HG03060 (cell line): ENCODE measurements at regions not wholly inside any gene's neighbourhood (a gene's known extent, or its start where the extent isn't known, plus 50 kb on each side); places are given as distances from the start of the nearest gene placed in this dataset.

ENCODE experiments used
- ATAC-seq: cut with Tn5 transposase; IDR thresholded peaks from one replicate; pipeline ENCODE4 v1.9.1; 2021; ENCODE audit warnings: low read depth, moderate number of reproducible peaks; ENCODE audit not compliant: unreplicated experiment

- no peak for ATAC-seq
Observed at GRCh38 chr2:6228251-6228650, 536.1 kb downstream of the SOX11 start.

DNA sequence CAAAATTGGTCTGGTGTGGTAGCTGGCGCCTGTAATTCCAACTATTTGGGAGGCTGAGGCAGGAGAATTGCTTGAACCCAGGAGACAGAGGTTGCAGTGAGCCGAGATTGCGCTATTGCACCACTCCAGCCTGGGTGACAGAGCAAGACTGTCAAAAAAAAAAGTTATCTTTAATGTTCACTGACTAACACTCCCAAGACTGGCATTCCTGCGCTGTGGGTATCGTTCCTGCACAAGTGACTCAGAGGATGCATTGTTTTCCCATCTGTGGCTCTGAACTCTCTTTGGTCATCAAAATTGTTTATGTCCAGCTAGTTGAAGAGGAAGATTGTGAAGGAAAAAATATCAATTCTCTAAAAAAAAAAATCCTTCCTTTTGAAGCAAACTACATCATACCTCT lies 539.0 kb downstream of the SOX11 start:
- no peak for ATAC-seq

GRCh38 chr2:6233993-6234392 lies 541.8 kb downstream of the SOX11 start:
- no peak for ATAC-seq

GRCh38 chr2:6234702-6235101 lies 542.5 kb downstream of the SOX11 start:
- no peak for ATAC-seq

- ATAC-seq, result no peak
Observed at GRCh38 chr2:6236317-6236716, 544.1 kb downstream of the SOX11 start.

- ATAC-seq, result no peak
Observed at GRCh38 chr2:6237039-6237660, 545.0 kb downstream of the SOX11 start.

- no peak for ATAC-seq
Observed at GRCh38 chr2:6249557-6249956, 557.4 kb downstream of the SOX11 start.

GRCh38 chr2:6254441-6254840 lies 562.3 kb downstream of the SOX11 start:
- no peak for ATAC-seq

- ATAC-seq, result no peak
Observed at GRCh38 chr2:6264198-6264597, 572.0 kb downstream of the SOX11 start.

DNA sequence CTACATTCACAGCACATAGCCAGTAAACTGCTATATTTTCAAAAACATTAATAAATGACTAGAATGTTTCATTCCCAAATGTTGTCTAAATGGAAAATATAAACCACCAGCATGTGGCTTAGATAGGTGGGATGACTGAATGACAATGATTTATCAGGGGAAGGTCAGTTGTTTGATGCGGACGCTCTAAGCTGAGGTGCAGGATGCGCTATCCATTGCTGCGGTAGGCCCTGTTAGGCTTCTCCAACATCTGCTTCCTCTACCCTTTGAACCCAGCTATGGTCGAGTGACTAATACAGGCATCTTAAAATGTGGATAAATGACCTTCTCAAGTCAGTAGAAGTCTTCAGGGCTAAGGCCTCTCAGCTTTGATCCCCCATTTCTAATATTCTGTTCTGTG lies 584.2 kb downstream of the CMPK2 start:
- ATAC-seq, result no peak

GRCh38 chr2:6283259-6283658 lies 582.4 kb downstream of the CMPK2 start:
- ATAC-seq, result no peak

DNA sequence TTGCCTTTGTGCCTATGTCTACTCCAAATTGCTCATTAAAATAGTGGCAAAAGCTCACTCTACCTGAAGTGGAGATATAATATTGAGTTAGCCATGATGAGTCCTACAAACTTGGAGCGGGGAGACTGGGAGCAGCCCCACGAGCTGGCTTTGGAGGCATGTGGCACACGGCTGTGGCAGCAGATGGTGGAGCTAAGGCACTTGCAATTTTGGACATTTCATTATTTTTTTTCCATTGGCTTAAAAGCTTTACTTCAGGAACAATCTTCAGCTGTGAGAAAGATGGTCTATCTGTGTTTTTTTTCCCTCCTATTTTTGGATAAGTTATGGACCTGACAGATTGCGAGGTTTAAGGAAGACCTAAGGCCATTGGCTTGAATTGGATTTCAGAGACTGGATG lies 578.3 kb downstream of the CMPK2 start:
- ATAC-seq, result no peak

DNA sequence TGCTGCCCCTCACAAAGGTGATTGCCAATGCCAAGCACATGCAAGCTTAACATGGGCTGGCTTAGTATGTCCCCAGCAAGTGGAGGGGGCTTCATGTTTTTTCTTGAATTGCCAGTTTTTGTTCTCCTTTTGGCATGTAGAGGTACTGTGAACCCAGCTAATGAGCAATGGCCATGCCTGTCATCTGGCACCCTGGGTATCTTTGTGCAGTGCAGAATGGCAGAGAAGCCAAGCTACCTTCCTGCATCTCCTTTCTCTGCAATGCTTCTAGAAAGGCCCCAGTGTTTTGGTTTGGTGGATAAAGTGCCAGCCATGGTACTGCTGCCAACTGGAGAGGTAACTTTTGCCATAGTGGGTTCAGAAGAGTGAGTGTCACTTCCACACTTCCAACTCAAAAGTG lies 576.9 kb downstream of the CMPK2 start:
- ATAC-seq, result no peak

DNA sequence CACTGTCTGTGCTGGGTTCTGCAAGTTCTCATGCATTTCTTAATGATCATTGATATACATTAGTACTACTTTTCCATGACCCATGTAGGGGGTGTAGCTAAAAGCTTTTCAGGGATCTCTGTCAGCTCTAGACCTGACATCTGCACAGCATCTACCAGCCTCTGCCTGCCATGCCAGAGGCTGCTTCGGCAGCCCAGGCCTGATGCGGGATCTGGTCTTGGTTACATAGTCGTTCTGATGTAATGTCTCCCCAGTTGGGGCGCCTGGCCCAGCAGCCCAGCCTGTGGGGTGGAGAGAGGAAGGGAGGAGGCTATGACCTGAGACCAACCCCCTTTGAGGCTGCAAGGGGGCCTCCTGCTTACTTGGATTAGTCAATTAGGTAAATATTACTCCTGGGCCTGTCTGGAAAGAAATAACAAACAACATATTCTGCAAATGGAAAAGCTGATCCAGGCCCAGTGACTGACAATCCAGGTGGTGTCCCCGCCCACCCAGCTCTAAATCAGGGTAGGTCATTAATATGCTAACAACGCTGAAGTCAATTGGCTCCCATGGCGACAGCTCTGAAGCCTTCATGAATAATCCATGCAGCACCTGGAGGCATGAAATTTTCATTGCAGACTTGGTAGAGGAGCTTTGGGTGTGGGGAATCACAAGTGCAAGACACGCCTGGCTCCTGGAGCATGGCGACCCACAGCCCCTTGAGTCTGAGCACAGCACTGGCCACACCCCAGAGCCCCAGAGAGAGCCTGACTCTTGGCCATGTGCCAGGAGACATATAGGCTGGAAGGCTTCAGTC lies 575.3 kb downstream of the CMPK2 start:
- ATAC-seq, result no peak

GRCh38 chr2:6294791-6295190 lies 570.9 kb downstream of the CMPK2 start:
- ATAC-seq, result no peak

DNA sequence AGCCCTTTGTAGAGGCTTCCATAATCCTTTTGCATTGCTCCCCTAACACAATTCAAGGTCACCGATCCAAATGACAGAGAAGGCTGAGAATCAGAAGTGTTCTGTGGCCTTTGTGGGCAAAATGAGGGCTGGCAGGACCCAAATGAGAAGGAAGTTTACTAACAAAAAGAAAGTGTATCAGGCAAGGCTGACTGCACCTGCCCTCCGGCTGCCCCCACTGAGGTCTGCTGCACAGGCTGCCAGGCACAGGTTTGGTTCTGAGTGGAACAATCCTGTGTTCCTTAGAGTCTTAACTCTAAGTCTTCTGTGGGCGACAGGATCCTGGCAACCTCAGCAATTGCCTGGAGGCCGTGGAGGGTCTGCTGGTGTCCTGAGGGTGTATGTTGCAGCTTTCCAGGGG lies 568.5 kb downstream of the CMPK2 start:
- peak; percentile 87 for ATAC-seq

- ATAC-seq, result no peak
Observed at GRCh38 chr2:6301426-6301825, 564.3 kb downstream of the CMPK2 start.

DNA sequence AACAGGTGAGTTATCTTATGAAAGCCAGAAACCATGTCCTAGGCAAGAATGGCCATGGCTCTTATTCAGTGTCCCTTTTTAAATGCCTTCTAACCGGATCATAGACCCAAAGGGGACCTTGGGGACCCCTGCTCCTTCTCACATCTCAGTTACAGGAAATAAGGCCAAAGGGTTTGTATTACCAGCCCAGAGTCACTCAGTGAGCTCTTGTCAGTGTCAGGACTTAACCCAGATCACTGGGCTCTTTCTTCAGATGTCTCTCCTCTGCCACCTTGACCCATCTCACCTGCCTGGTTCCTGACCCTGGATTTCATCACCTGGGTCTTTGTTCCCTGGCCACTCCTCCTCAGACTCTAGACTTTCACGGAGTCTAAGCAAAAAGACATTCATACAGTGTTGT lies 556.7 kb downstream of the CMPK2 start:
- no peak for ATAC-seq

DNA sequence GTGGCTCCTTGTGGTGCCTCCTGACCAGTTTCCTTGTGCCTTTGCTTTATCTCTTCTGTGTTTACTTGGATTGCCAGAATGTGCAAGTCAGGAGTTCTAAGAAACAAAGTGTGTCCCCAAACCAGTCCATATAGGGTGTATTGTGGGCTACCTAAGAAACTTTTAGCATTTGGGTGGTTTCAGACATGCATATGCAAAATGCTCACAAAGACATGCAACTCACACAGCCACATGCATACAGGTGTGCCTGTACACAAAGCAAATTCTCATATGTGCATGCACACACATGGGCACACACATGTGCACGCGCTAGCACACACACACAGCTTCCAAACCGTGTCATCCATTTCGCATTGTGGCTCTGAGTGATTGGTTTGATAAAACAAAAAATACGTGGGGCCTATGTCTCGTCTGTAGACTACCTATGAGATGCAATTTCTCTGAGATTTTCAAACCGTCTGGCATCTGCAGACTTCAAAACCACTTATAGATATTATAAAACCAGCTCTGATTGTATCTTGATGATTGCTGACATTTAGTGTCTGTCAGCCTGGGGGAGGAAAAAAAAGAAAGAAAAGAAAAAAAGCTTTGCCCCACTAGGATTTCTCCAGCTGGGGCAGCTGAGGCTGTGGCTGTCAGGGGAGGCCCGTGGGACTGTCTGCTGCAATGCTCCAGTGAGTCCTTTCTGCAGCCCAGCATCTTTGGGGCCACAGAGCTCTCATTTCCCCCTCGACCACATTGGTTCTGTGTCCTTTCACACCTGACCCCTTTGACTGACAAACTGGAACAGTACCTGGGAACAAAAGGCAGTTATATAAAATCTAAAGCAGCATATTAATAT lies 556.1 kb downstream of the CMPK2 start:
- ATAC-seq, result peak; percentile 67

- no peak for ATAC-seq
Observed at GRCh38 chr2:6310256-6311215, 555.2 kb downstream of the CMPK2 start.
